WTC11 (cell line): ENCODE measurements at regions not wholly inside any gene's neighbourhood (a gene's known extent, or its start where the extent isn't known, plus 50 kb on each side); places are given as distances from the start of the nearest gene placed in this dataset.

Experiments
- ATAC-seq: fragments of 200-7000 bp; cut with Tn5 transposase; 2 replicates; pipeline ENCODE4 v1.10.0; 2021; ENCODE audit warnings: mild to moderate bottlenecking, moderate library complexity
- CTCF ChIA-PET: fragments of 300-600 bp; sonication (Branson Sonifier 250); formaldehyde crosslinking; loops from one replicate; lab custom pipeline; 2021; ENCODE audit warnings: antibody characterized with exemption; lab: Charles Lee
- POLR2A ChIA-PET: fragments of 350-600 bp; sonication (Branson Sonifier 250); formaldehyde crosslinking; loops from one replicate; lab custom pipeline; 2021; ENCODE audit warnings: antibody characterized with exemption; lab: Charles Lee
- DNase-seq: peaks from one replicate; pipeline ENCODE4 v3.0.0; 2021; ENCODE audit warnings: low spot score
- H3K27ac Mint-ChIP-seq: 2 replicates; pipeline ENCODE4 v1.8.0; 2021; ENCODE audit warnings: mixed read lengths
- H3K27me3 Mint-ChIP-seq: 2 replicates; pipeline ENCODE4 v1.8.0; 2021; ENCODE audit warnings: low read depth, mild to moderate bottlenecking, moderate library complexity, mixed read lengths
- H3K36me3 Mint-ChIP-seq: 2 replicates; pipeline ENCODE4 v1.8.0; 2021; ENCODE audit warnings: mixed read lengths
- H3K4me1 Mint-ChIP-seq: 2 replicates; pipeline ENCODE4 v1.8.0; 2022; ENCODE audit warnings: mixed read lengths
- H3K4me3 Mint-ChIP-seq: 2 replicates; pipeline ENCODE4 v1.8.0; 2021; ENCODE audit warnings: mild to moderate bottlenecking, moderate library complexity, mixed read lengths
- H3K9me3 Mint-ChIP-seq: 2 replicates; pipeline ENCODE4 v1.8.0; 2021; ENCODE audit warnings: mixed read lengths
- CBFB ChIP-seq: sonication (generic); formaldehyde crosslinking; IDR thresholded peaks from 2 replicates; pipeline ENCODE4 v1.8.1; 2022; ENCODE audit warnings: mild to moderate bottlenecking, low read depth, missing genetic modification reagents
- ELF4 ChIP-seq: sonication (generic); formaldehyde crosslinking; IDR thresholded peaks from 2 replicates; pipeline ENCODE4 v1.8.1; 2022; ENCODE audit warnings: low read depth, mild to moderate bottlenecking, moderate library complexity, missing genetic modification reagents
- EMX1 ChIP-seq: fragments of 250-450 bp; sonication (Bioruptor Pico); IDR thresholded peaks from 2 replicates; pipeline ENCODE4 v1.8.0; 2021; ENCODE audit warnings: mild to moderate bottlenecking
- ETV6 ChIP-seq: sonication (generic); formaldehyde crosslinking; IDR thresholded peaks from 2 replicates; pipeline ENCODE4 v1.8.1; 2022; ENCODE audit warnings: mild to moderate bottlenecking, missing genetic modification reagents
- IRF2 ChIP-seq: sonication (generic); formaldehyde crosslinking; IDR thresholded peaks from 2 replicates; pipeline ENCODE4 v1.8.0; 2022; ENCODE audit warnings: low read depth, missing genetic modification reagents, borderline replicate concordance
- JAZF1 ChIP-seq: fragments of 250-450 bp; sonication (Bioruptor Pico); IDR thresholded peaks from 2 replicates; pipeline ENCODE4 v1.9.0; 2021; ENCODE audit warnings: moderate library complexity, mild to moderate bottlenecking, inconsistent platforms
- JUN ChIP-seq: sonication (generic); formaldehyde crosslinking; IDR thresholded peaks from 2 replicates; pipeline ENCODE4 v1.8.0; 2023; ENCODE audit warnings: mild to moderate bottlenecking, missing genetic modification reagents
- MXD4 ChIP-seq: fragments of 250-450 bp; sonication (Bioruptor Pico); IDR thresholded peaks from 2 replicates; pipeline ENCODE4 v1.8.0; 2021; ENCODE audit warnings: mild to moderate bottlenecking, moderate library complexity, borderline replicate concordance
- MYBL2 ChIP-seq: sonication (generic); formaldehyde crosslinking; IDR thresholded peaks from 2 replicates; pipeline ENCODE4 v1.8.1; 2023; ENCODE audit warnings: mild to moderate bottlenecking, moderate library complexity, missing genetic modification reagents
- NR1H2 ChIP-seq: sonication (generic); formaldehyde crosslinking; IDR thresholded peaks from 2 replicates; pipeline ENCODE4 v1.9.0; 2021; ENCODE audit warnings: mild to moderate bottlenecking, moderate library complexity, missing genetic modification reagents
- SMAD4 ChIP-seq: sonication (generic); formaldehyde crosslinking; IDR thresholded peaks from 2 replicates; pipeline ENCODE4 v1.8.0; 2022; ENCODE audit warnings: mild to moderate bottlenecking, missing genetic modification reagents
- SP1 ChIP-seq: sonication (generic); formaldehyde crosslinking; conservative IDR thresholded peaks from 2 replicates; pipeline ENCODE4 v1.8.1; 2022; ENCODE audit warnings: missing genetic modification reagents
- ZNF138 ChIP-seq: sonication (generic); formaldehyde crosslinking; conservative IDR thresholded peaks from 2 replicates; pipeline ENCODE4 v1.8.1; 2022; ENCODE audit warnings: mild to moderate bottlenecking, moderate library complexity, missing genetic modification reagents
- TF ChIP-seq, protein P1 (sequence below): sonication (generic); formaldehyde crosslinking; IDR thresholded peaks from 2 replicates; pipeline ENCODE4 v1.8.1; 2023; ENCODE audit warnings: mild to moderate bottlenecking, missing genetic modification reagents, borderline replicate concordance
- TF ChIP-seq, protein P2 (sequence below): sonication (generic); formaldehyde crosslinking; IDR thresholded peaks from 2 replicates; pipeline ENCODE4 v1.8.0; 2022; ENCODE audit warnings: mild to moderate bottlenecking, missing genetic modification reagents
- TF ChIP-seq, protein P3 (sequence below): fragments of 200-600 bp; IDR thresholded peaks from 2 replicates; pipeline ENCODE4 v1.8.0; 2022; ENCODE audit warnings: antibody characterized with exemption
- TF ChIP-seq, protein P4 (sequence below): sonication (generic); formaldehyde crosslinking; conservative IDR thresholded peaks from 2 replicates; pipeline ENCODE4 v1.8.1; 2022; ENCODE audit warnings: mild to moderate bottlenecking, missing genetic modification reagents
- TF ChIP-seq, protein P5 (sequence below): sonication (generic); formaldehyde crosslinking; IDR thresholded peaks from 2 replicates; pipeline ENCODE4 v1.8.0; 2022; ENCODE audit warnings: mild to moderate bottlenecking, missing genetic modification reagents
- TF ChIP-seq, protein P6 (sequence below): fragments of 250-450 bp; sonication (Bioruptor Pico); IDR thresholded peaks from 2 replicates; pipeline ENCODE4 v1.9.0; 2021; ENCODE audit warnings: mild to moderate bottlenecking

DNA sequence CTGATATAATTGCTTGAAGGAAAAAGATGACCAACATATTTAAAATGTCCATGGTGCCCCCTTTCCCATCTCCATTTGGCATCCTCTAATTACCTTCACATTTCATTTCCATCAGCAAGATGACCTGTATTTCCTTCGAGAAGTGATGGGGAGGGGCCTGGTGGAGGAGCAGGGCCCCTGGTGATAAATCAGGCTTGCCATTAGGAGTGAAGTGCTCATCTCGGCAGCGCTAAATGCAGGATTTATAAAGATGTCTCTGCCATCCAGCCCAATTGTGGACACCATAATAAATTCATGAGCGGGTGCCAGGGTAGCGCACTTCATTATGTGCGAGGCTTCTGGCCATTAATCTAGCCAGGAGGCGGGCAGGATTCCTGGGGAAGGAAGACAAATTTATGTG, 101.5 kb upstream of the IRX6 start (continued):
- TF ChIP-seq, protein P1, sequence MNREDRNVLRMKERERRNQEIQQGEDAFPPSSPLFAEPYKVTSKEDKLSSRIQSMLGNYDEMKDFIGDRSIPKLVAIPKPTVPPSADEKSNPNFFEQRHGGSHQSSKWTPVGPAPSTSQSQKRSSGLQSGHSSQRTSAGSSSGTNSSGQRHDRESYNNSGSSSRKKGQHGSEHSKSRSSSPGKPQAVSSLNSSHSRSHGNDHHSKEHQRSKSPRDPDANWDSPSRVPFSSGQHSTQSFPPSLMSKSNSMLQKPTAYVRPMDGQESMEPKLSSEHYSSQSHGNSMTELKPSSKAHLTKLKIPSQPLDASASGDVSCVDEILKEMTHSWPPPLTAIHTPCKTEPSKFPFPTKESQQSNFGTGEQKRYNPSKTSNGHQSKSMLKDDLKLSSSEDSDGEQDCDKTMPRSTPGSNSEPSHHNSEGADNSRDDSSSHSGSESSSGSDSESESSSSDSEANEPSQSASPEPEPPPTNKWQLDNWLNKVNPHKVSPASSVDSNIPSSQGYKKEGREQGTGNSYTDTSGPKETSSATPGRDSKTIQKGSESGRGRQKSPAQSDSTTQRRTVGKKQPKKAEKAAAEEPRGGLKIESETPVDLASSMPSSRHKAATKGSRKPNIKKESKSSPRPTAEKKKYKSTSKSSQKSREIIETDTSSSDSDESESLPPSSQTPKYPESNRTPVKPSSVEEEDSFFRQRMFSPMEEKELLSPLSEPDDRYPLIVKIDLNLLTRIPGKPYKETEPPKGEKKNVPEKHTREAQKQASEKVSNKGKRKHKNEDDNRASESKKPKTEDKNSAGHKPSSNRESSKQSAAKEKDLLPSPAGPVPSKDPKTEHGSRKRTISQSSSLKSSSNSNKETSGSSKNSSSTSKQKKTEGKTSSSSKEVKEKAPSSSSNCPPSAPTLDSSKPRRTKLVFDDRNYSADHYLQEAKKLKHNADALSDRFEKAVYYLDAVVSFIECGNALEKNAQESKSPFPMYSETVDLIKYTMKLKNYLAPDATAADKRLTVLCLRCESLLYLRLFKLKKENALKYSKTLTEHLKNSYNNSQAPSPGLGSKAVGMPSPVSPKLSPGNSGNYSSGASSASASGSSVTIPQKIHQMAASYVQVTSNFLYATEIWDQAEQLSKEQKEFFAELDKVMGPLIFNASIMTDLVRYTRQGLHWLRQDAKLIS (CRISPR knock-in tag) = no peak
- TF ChIP-seq NR1H2 (CRISPR knock-in tag) (no peak), ETV6 (no peak), SP1 (CRISPR knock-in tag) (no peak), CBFB (CRISPR knock-in tag) (no peak), EMX1 (CRISPR knock-in tag) (no peak)
- TF ChIP-seq, protein P2, sequence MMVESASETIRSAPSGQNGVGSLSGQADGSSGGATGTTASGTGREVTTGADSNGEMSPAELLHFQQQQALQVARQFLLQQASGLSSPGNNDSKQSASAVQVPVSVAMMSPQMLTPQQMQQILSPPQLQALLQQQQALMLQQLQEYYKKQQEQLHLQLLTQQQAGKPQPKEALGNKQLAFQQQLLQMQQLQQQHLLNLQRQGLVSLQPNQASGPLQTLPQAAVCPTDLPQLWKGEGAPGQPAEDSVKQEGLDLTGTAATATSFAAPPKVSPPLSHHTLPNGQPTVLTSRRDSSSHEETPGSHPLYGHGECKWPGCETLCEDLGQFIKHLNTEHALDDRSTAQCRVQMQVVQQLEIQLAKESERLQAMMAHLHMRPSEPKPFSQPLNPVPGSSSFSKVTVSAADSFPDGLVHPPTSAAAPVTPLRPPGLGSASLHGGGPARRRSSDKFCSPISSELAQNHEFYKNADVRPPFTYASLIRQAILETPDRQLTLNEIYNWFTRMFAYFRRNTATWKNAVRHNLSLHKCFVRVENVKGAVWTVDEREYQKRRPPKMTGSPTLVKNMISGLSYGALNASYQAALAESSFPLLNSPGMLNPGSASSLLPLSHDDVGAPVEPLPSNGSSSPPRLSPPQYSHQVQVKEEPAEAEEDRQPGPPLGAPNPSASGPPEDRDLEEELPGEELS (CRISPR knock-in tag) = no peak
- TF ChIP-seq, protein P3, sequence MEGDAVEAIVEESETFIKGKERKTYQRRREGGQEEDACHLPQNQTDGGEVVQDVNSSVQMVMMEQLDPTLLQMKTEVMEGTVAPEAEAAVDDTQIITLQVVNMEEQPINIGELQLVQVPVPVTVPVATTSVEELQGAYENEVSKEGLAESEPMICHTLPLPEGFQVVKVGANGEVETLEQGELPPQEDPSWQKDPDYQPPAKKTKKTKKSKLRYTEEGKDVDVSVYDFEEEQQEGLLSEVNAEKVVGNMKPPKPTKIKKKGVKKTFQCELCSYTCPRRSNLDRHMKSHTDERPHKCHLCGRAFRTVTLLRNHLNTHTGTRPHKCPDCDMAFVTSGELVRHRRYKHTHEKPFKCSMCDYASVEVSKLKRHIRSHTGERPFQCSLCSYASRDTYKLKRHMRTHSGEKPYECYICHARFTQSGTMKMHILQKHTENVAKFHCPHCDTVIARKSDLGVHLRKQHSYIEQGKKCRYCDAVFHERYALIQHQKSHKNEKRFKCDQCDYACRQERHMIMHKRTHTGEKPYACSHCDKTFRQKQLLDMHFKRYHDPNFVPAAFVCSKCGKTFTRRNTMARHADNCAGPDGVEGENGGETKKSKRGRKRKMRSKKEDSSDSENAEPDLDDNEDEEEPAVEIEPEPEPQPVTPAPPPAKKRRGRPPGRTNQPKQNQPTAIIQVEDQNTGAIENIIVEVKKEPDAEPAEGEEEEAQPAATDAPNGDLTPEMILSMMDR = no peak
- TF ChIP-seq, protein P4, sequence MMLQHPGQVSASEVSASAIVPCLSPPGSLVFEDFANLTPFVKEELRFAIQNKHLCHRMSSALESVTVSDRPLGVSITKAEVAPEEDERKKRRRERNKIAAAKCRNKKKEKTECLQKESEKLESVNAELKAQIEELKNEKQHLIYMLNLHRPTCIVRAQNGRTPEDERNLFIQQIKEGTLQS (CRISPR knock-in tag) = no peak
- TF ChIP-seq, protein P5, sequence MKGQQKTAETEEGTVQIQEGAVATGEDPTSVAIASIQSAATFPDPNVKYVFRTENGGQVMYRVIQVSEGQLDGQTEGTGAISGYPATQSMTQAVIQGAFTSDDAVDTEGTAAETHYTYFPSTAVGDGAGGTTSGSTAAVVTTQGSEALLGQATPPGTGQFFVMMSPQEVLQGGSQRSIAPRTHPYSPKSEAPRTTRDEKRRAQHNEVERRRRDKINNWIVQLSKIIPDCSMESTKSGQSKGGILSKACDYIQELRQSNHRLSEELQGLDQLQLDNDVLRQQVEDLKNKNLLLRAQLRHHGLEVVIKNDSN = no peak
- TF ChIP-seq, all 79 proteins: peak for 0

DNA sequence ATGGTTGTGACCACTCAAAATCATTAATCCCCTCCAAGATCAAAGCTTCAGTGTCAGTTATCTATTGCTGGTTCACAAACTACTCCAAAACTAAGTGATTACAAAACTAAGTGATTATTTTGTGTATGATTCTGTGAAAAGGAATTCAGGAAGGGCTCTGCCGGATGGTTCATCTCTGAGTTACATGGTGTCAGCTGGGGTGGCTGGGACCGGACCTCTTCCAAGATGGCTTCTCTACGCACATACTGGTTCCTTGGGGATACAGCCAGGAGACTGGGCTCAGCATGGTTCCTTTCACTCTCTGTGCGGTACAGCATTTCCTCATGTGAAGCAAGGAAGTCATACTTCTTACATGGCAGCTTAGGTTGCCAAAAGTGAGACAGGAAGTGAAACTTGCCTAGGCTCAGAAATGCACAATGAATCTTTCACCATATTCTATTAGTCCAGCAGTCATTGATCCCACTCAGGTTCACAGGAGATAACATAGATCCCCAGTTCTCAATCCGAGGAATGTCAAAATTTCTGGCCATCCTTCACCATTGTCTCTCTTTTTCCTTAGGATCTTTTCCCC, 97.9 kb upstream of the IRX6 start:
- POLR2A ChIA-PET = no interaction called here
- DNase-seq (no peak), ATAC-seq (no peak)
- Mint-ChIP-seq H3K27me3 (peaks cover 3% of the 10 kb centered on the region; the same call in 1 of the 2 replicates), H3K36me3 (peaks cover 23% of the 10 kb centered on the region), H3K27ac (no peak overlapping the region), H3K4me1 (peaks cover 25% of the 10 kb centered on the region), H3K4me3 (no peak overlapping the region), H3K9me3 (peaks cover 24% of the 10 kb centered on the region)
- CTCF ChIA-PET = no interaction called here
- TF ChIP-seq, protein P6, sequence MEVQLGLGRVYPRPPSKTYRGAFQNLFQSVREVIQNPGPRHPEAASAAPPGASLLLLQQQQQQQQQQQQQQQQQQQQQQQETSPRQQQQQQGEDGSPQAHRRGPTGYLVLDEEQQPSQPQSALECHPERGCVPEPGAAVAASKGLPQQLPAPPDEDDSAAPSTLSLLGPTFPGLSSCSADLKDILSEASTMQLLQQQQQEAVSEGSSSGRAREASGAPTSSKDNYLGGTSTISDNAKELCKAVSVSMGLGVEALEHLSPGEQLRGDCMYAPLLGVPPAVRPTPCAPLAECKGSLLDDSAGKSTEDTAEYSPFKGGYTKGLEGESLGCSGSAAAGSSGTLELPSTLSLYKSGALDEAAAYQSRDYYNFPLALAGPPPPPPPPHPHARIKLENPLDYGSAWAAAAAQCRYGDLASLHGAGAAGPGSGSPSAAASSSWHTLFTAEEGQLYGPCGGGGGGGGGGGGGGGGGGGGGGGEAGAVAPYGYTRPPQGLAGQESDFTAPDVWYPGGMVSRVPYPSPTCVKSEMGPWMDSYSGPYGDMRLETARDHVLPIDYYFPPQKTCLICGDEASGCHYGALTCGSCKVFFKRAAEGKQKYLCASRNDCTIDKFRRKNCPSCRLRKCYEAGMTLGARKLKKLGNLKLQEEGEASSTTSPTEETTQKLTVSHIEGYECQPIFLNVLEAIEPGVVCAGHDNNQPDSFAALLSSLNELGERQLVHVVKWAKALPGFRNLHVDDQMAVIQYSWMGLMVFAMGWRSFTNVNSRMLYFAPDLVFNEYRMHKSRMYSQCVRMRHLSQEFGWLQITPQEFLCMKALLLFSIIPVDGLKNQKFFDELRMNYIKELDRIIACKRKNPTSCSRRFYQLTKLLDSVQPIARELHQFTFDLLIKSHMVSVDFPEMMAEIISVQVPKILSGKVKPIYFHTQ (CRISPR knock-in tag) = no peak
- TF ChIP-seq JAZF1 (CRISPR knock-in tag) (no peak), IRF2 (no peak), ELF4 (CRISPR knock-in tag) (no peak), MYBL2 (CRISPR knock-in tag) (no peak), JUN (CRISPR knock-in tag) (no peak), ZNF138 (CRISPR knock-in tag) (no peak), MXD4 (CRISPR knock-in tag) (no peak), SMAD4 (CRISPR knock-in tag) (no peak)
- TF ChIP-seq, protein P1 (CRISPR knock-in tag) = no peak
